Astrocyte of the cerebellum (primary cell): ENCODE measurements at regions not wholly inside any gene's neighbourhood (a gene's known extent, or its start where the extent isn't known, plus 50 kb on each side); places are given as distances from the start of the nearest gene placed in this dataset.

Experiments
- DNase-seq: peaks from one replicate; pipeline ENCODE4 v3.0.0-alpha.2; 2011; ENCODE audit warnings: low read depth
- H3K4me3 ChIP-seq: 2 replicates; pipeline ENCODE4 v1.5.1; 2011; ENCODE audit warnings: mild to moderate bottlenecking, low read depth, low read length, moderate library complexity
- in situ Hi-C: cut with HindIII; loops from 2 replicates; pipeline ENCODE4 v1.10.0; 2017; ENCODE audit warnings: low sequenced_read_pairs
- TF ChIP-seq, protein P1 (sequence below): IDR thresholded peaks from 2 replicates; pipeline ENCODE4 v1.5.1; 2012; ENCODE audit warnings: low read length, low read depth, moderate library complexity, mild to moderate bottlenecking; ENCODE audit errors: missing control alignments

DNA sequence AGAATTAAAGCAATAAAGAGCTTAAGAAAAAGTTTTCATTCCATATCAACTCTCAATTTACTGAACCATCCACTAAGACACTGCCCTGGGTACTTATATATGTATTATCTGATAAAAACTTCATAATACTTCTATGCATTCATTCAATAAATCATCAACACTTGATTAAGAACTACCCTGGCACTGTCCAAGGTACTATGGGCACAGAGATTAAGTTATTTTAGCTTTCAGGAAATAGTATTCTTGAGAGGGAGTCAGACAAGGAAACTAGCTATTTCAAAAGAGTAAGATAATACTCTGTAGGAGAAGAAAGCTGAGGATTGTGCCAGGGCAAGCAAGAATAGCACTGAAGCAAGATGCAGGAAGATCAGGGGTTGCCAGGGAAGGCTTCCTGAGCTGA, 640.8 kb downstream of the FAM181B start:
- DNase-seq = no peak
- in situ Hi-C loops = no loop called here
- TF ChIP-seq, protein P1, sequence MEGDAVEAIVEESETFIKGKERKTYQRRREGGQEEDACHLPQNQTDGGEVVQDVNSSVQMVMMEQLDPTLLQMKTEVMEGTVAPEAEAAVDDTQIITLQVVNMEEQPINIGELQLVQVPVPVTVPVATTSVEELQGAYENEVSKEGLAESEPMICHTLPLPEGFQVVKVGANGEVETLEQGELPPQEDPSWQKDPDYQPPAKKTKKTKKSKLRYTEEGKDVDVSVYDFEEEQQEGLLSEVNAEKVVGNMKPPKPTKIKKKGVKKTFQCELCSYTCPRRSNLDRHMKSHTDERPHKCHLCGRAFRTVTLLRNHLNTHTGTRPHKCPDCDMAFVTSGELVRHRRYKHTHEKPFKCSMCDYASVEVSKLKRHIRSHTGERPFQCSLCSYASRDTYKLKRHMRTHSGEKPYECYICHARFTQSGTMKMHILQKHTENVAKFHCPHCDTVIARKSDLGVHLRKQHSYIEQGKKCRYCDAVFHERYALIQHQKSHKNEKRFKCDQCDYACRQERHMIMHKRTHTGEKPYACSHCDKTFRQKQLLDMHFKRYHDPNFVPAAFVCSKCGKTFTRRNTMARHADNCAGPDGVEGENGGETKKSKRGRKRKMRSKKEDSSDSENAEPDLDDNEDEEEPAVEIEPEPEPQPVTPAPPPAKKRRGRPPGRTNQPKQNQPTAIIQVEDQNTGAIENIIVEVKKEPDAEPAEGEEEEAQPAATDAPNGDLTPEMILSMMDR = no peak

DNA sequence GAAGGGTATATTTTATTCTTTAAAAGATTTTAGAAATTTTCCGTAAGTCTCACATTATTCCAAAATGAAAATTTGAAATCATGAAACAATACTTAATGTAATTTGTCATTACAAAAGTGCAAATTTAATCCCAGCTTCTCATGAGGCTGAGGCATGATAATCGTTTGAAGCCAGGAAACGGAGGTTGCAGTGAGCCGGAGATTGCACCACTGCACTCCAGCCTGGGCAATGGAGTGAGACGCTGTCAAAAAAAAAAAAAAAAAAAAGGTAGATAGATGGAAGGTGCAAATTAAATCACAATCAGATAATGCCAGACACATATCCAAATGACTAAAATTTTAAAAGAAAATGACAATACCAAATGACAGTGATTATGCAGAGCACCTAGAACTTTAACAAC, 644.2 kb downstream of the FAM181B start:
- in situ Hi-C loops = no loop called here
- TF ChIP-seq, protein P1 = no peak
- no peak overlapping the region for H3K4me3 ChIP-seq
- no peak for DNase-seq

More for the DNA sequence above, 640.8 kb downstream of the FAM181B start:
- no peak overlapping the region for H3K4me3 ChIP-seq

DNA sequence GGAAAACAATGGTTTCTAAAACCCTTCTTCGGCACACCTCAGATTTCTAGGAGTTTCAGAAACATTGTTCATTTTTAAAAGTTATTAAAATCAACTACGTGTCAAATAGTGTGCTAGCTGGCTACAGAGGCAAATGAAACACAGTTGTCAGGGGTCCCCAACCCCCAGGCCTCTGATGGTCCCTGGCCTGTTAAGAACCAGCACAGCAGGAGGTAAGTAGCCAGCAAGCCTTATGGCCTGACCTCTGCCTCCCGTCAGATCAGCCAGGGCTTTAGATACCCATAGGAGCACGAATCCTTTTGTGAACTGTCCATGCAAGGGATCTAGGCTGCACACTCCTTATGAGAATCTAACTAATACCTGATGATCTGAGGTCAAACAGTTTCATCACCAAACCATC, 648.2 kb downstream of the FAM181B start:
- TF ChIP-seq, protein P1 = no peak
- in situ Hi-C loops = no loop called here
- no peak for DNase-seq
- H3K4me3 ChIP-seq = no peak overlapping the region

DNA sequence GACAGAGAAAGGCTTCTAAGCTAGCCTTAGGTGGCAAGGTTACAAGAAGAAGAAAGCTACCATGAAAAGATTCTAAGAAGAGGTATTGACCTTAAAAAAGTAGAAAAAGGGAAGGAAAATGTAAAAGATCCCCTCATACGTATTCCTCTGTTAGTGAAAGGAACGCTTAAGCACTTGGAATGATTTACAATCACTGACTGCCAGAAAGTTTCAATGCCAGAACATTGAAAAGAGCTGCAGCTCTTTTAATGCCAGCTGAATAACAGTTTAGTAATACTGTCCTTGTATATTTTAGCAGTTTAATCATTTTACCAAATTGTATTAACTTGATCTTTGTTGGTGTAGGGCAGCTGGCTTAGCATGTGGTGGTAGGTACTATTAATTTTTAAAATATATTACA, 650.7 kb downstream of the FAM181B start:
- H3K4me3 ChIP-seq = no peak overlapping the region

DNA sequence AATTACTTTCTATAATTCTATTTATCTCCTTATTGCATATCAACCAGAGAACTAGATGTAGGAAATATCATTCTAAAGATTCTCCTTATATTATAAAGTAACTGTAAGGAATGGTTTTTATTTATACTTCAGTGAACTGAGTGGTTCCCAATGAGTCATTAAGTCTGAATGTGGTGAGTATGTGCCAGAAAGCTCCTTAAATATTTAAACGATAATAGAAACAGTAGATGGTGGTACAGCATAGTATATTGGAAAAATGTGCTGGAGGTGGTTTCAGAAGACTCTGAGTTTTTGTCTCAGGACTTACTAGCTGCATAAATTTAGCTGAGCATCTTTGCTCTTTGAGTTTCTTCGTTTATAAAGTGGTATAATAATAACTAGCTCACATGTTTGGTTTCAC, 653.5 kb downstream of the FAM181B start:
- TF ChIP-seq, protein P1 = no peak
- in situ Hi-C loops = no loop called here
- DNase-seq = peak; percentile 78

More for the DNA sequence above, 650.7 kb downstream of the FAM181B start:
- in situ Hi-C loops = no loop called here
- TF ChIP-seq, protein P1 = no peak
- DNase-seq = no peak

DNA sequence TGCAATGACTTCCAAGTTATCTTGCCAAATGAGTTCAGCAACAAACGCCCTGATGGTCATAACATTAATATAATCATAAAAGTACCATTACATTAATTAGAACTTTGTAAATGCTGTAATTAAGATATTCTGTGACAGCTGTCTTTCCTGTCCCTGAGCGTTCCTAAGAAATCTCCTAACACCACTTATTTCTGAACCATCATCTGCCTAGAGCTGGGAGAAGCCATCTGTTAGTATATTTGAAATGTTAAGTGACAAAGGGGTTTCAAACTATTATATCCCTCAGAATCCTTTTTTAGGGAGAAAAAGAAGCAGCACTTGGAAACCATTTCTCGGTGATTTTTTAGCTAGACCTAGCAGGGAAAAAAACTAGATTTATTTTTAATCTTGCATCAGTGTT, 657.5 kb downstream of the FAM181B start:
- DNase-seq = no peak
- no peak overlapping the region for H3K4me3 ChIP-seq
- in situ Hi-C loops = no loop called here
- TF ChIP-seq, protein P1 = no peak

More for the DNA sequence above, 653.5 kb downstream of the FAM181B start:
- H3K4me3 ChIP-seq = no peak overlapping the region

DNA sequence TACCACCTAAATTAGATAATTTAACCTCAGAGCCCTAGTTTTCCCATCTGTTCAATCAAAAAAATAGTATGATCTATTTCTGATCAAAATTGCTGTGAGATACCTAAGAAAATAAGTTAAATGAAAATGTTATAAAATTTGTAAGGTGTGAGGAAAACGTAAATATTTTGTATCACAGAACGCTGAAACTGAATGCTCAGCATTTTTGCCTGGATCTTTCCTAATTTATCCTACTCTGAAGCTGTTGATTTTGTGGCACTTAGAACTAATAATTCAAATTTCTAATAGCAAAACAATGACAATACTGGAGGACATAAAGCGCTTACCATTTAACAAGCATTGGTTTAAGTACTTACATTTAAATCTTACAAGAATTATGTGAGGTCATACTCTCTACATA, 674.2 kb downstream of the FAM181B start:
- DNase-seq = no peak
- in situ Hi-C loops = no loop called here
- TF ChIP-seq, protein P1 = no peak
- no peak overlapping the region for H3K4me3 ChIP-seq
